ENCODE measurements at regions not wholly inside any gene's neighbourhood (a gene's known extent, or its start where the extent isn't known, plus 50 kb on each side); places are given as distances from the start of the nearest gene placed in this dataset.

- no peak for DNase-seq (ENCODE audit: low read depth)
- no peak overlapping the region for H3K4me3 ChIP-seq (ENCODE audit: control insufficient read depth, low read depth, low read length)
- no peak for TF ChIP-seq CTCF (IDR thresholded peaks at IDR 0.05; ENCODE audit: control insufficient read depth, insufficient read depth, low read depth, low read length, missing control alignments)
Measured at GRCh38 chr5:87899208-87899661, 369.4 kb downstream of the TMEM161B start.

- H3K4me3 ChIP-seq (ENCODE audit: control insufficient read depth, low read depth, low read length): no peak overlapping the region
- no peak for DNase-seq (ENCODE audit: low read depth)
- TF ChIP-seq CTCF (IDR thresholded peaks at IDR 0.05; ENCODE audit: control insufficient read depth, insufficient read depth, low read depth, low read length, missing control alignments): no peak
Measured at GRCh38 chr5:87898574-87898973, 370.1 kb downstream of the TMEM161B start.

- DNase-seq (ENCODE audit: low read depth): no peak
- TF ChIP-seq CTCF (IDR thresholded peaks at IDR 0.05; ENCODE audit: control insufficient read depth, insufficient read depth, low read depth, low read length, missing control alignments): no peak
- no peak overlapping the region for H3K4me3 ChIP-seq (ENCODE audit: control insufficient read depth, low read depth, low read length)
Measured at GRCh38 chr5:87888139-87888538, 380.5 kb downstream of the TMEM161B start.

- DNase-seq (ENCODE audit: low read depth): no peak
- TF ChIP-seq CTCF (IDR thresholded peaks at IDR 0.05; ENCODE audit: control insufficient read depth, insufficient read depth, low read depth, low read length, missing control alignments): no peak
- H3K4me3 ChIP-seq (ENCODE audit: control insufficient read depth, low read depth, low read length): no peak overlapping the region
Measured at GRCh38 chr5:87887247-87887646, 381.4 kb downstream of the TMEM161B start.

GRCh38 chr5:87886164-87886563 lies 382.5 kb downstream of the TMEM161B start:
- DNase-seq (ENCODE audit: low read depth): no peak
- no peak overlapping the region for H3K4me3 ChIP-seq (ENCODE audit: control insufficient read depth, low read depth, low read length)
- no peak for TF ChIP-seq CTCF (IDR thresholded peaks at IDR 0.05; ENCODE audit: control insufficient read depth, insufficient read depth, low read depth, low read length, missing control alignments)

GRCh38 chr5:87885758-87886157 lies 382.9 kb downstream of the TMEM161B start:
- H3K4me3 ChIP-seq (ENCODE audit: control insufficient read depth, low read depth, low read length): no peak overlapping the region
- no peak for DNase-seq (ENCODE audit: low read depth)
- no peak for TF ChIP-seq CTCF (IDR thresholded peaks at IDR 0.05; ENCODE audit: control insufficient read depth, insufficient read depth, low read depth, low read length, missing control alignments)

GRCh38 chr5:87877495-87877894 lies 391.1 kb downstream of the TMEM161B start:
- no peak for DNase-seq (ENCODE audit: low read depth)
- TF ChIP-seq CTCF (IDR thresholded peaks at IDR 0.05; ENCODE audit: control insufficient read depth, insufficient read depth, low read depth, low read length, missing control alignments): no peak
- no peak overlapping the region for H3K4me3 ChIP-seq (ENCODE audit: control insufficient read depth, low read depth, low read length)

Measured in AG09309 (cell line).